GM08714 (cell line): ENCODE measurements at regions not wholly inside any gene's neighbourhood (a gene's known extent, or its start where the extent isn't known, plus 50 kb on each side); places are given as distances from the start of the nearest gene placed in this dataset.

Experiments
- H3K4me3 ChIP-seq: fragments of 200-500 bp; sonication (Bioruptor generic); 2 replicates; pipeline ENCODE4 v1.5.1; 2014; ENCODE audit warnings: mild to moderate bottlenecking, low read length, inconsistent platforms
- ZNF274 ChIP-seq: IDR thresholded peaks from 2 replicates; pipeline ENCODE4 v1.6.1; 2012; ENCODE audit warnings: mild to moderate bottlenecking, low read depth, low read length

DNA sequence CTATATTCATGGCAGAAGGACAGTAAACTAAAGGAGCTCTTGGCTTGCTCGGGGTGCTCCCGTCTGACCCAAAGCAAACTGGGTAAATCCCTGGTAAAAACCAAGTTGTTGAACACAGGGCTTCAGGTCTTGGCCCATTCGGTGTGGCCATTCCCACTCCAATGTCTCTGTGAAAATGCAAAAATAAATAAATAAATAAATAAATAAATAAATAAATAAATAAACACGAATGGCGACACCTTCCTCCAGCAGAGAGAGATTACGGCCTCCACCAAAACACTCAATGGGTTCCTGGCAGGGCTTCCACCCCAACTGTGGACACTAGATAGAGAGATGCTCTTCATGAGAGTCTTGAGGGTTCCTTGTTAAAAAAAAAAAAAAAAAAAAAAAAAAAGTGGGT is 325.3 kb downstream of the SOX9 start:
- TF ChIP-seq ZNF274 = no peak
- no peak overlapping the region for H3K4me3 ChIP-seq

DNA sequence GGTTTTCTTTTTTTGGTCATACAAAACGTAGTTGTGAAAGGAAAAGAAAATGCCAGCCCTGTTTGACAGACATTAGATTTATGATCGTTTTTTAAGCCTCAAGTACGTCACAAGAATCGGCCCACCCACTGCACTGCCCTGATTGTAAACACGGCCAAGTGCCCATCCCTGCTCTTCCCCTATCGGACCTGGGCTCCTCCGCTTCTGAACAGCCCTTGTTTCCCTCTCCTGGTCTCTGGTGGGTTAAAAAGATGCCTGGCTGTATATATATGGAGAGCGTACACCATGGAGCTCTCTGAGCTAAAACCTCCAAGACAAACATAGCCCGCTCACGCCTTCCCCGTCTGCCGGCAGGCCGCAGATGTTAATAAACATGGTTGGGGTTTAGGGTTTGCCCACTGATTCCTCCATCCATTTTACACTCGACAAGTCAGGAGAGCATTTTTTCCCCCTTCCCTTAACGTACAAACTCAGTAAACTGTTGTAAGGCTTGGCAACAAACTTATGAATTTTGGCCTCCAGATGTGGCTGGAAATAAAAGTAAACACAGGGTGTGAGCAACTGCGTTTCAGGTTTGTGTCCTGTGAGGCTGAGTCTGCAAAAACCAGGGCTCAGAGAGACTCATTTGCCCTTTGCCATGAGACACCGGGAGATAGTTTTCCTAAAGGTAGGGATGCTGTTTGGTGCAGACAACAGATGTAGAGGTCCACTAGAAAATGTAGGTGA is 325.9 kb downstream of the SOX9 start:
- TF ChIP-seq ZNF274 = no peak
- H3K4me3 ChIP-seq = no peak overlapping the region

DNA sequence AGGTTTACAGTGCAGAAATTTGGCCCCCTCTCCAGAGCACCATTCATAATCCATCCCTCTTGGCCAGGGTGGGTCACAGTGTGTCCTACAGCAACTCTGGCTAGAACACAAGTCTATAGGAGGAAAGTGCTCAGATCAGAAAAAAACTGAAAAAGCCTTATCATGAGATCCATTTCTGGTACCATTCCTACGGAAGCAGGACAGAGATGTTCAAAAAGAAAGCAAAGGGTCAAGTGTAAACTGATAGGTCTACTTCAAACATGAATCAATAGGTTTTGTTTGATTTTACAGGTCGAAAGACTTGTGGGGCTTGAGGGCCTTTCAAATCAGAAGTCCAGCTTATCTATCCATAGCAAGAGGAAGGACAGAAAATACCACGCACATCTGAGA is 326.4 kb downstream of the SOX9 start:
- no peak for TF ChIP-seq ZNF274
- H3K4me3 ChIP-seq = no peak overlapping the region

- TF ChIP-seq ZNF274 = no peak
- no peak overlapping the region for H3K4me3 ChIP-seq
Observed at GRCh38 chr17:72448019-72448418, 327.2 kb downstream of the SOX9 start.

GRCh38 chr17:72452286-72453173 is 331.7 kb downstream of the SOX9 start:
- no peak overlapping the region for H3K4me3 ChIP-seq
- TF ChIP-seq ZNF274 = no peak

- no peak for TF ChIP-seq ZNF274
- no peak overlapping the region for H3K4me3 ChIP-seq
Observed at GRCh38 chr17:72454342-72454741, 333.5 kb downstream of the SOX9 start.

DNA sequence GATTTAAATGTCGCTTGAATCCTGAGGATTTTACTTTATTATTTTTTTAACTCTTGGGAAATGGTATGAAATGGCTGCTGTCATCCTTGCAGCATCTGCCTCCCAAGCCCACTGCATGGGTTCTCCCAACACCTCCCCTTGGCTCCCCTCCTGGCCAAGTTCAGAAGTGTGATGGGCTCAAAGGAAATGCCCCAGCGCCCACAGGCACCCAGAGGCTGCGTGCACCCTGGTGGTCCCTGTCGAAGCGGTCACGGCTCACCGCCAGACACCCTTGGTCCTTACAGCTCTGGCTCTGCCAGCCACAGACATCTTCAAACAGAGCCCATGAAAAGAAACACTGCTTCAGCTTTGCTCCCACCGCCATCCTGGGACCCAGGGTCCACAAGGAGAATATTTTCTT is 334.7 kb downstream of the SOX9 start:
- TF ChIP-seq ZNF274 = no peak
- H3K4me3 ChIP-seq = no peak overlapping the region

- no peak overlapping the region for H3K4me3 ChIP-seq
- no peak for TF ChIP-seq ZNF274
Observed at GRCh38 chr17:72456075-72456474, 335.3 kb downstream of the SOX9 start.

- no peak for TF ChIP-seq ZNF274
Observed at GRCh38 chr17:72457712-72458111, 336.9 kb downstream of the SOX9 start.

DNA sequence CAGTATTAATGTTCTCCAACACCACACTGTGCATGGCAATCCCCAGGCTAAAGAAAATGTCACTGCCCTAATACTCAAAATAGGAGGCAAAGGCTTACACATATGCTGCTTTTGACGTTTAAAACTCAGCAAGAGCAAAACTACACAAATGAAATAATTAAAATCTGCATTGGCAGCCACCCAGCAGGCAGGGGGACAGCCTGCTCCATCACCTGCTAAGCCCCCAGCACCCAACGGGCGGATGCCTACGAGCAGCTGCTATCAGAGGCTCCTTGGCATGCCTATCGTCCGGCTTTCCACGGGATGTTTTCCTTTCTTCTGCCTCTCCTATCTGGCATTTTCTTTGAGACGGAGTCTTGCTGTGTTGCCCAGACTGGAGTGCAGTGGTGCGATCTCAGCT is 337.5 kb downstream of the SOX9 start:
- TF ChIP-seq ZNF274 = no peak

More at GRCh38 chr17:72457712-72458111, 336.9 kb downstream of the SOX9 start:
- H3K4me3 ChIP-seq = no peak overlapping the region

GRCh38 chr17:72460711-72461110 is 339.9 kb downstream of the SOX9 start:
- no peak for TF ChIP-seq ZNF274
- H3K4me3 ChIP-seq = no peak overlapping the region

More for the DNA sequence above, 337.5 kb downstream of the SOX9 start:
- H3K4me3 ChIP-seq = no peak overlapping the region

DNA sequence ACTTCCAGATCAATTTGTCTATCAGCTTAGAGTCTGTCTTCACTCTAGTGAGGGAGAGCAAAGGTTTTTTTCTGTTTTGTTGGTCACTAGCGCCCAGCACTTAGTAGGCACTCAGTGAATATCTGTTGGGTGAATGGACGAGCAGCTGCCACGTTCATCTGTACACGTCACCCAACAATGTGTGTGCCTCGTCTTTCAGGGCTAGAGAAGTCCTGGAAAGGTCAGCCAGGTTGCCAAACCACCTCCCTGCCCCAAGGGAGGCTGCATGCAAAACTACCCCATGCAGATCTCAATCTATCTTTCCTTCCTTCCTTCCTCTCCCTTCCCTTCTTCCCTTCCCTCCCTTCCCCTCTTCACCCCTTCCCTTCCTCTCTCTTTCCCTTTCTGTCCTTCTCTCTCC is 340.9 kb downstream of the SOX9 start:
- TF ChIP-seq ZNF274 = no peak
- no peak overlapping the region for H3K4me3 ChIP-seq

- H3K4me3 ChIP-seq = no peak overlapping the region
- TF ChIP-seq ZNF274 = no peak
Observed at GRCh38 chr17:72462407-72462806, 341.6 kb downstream of the SOX9 start.

GRCh38 chr17:72462814-72463213 is 342.0 kb downstream of the SOX9 start:
- H3K4me3 ChIP-seq = no peak overlapping the region
- TF ChIP-seq ZNF274 = no peak
